Body of pancreas (tissue), 4 donors: ENCODE measurements at regions not wholly inside any gene's neighbourhood (a gene's known extent, or its start where the extent isn't known, plus 50 kb on each side); places are given as distances from the start of the nearest gene placed in this dataset.
"Not testable (repeated sequence)": the region's sequence is repeated elsewhere in the genome, so short reads cannot be mapped to it uniquely, and the experiment has no call there.

Experiments used
- ATAC-seq: fragments of 150-250 bp; one replicate; pipeline ENCODE4 v1.9.1; 2016
- DNase-seq, 4 donors: peaks; one replicate each; pipeline ENCODE4 v3.0.0-alpha.2; 2019
- H3K27ac ChIP-seq, 4 donors: fragments of 200-600 bp; sonication (generic); 1 replicate in 3 of 4; 2 replicates in 1 of 4; pipeline versions ENCODE4 v1.5.1 to v1.6.1; 2016 to 2019; ENCODE audit warnings: mild to moderate bottlenecking in 1 of 4, mixed read lengths in 1 of 4, moderate library complexity in 1 of 4
- H3K27me3 ChIP-seq, 2 donors: fragments of 200-600 bp; sonication (generic); one replicate each; pipeline ENCODE4 v1.6.0; 2016; ENCODE audit warnings: mild to moderate bottlenecking in 1 of 2
- H3K36me3 ChIP-seq, 2 donors: fragments of 200-600 bp; sonication (generic); replicated peaks in 1 of 2; 2 replicates each; pipeline ENCODE4 v1.5.1; 2016; ENCODE audit warnings: low read depth in 2 of 2; ENCODE audit not compliant: insufficient read depth in 1 of 2
- H3K4me1 ChIP-seq: fragments of 200-600 bp; sonication (generic); one replicate; pipeline ENCODE4 v1.6.0; 2016
- H3K4me3 ChIP-seq, 2 donors: fragments of 200-600 bp; sonication (generic); 1 replicate in 1 of 2; 2 replicates in 1 of 2; pipeline ENCODE4 v1.5.1; 2016 to 2019
- H3K9me3 ChIP-seq, 3 donors: fragments of 200-600 bp; sonication (generic); 1 replicate in 2 of 3; 2 replicates in 1 of 3; pipeline ENCODE4 v1.5.1; 2016
- POLR2A ChIP-seq, 3 donors: fragments of 450-650 bp; IDR thresholded peaks; one replicate each; pipeline ENCODE4 v1.6.1; 2016; ENCODE audit warnings: antibody characterized with exemption in 3 of 3, mild to moderate bottlenecking in 2 of 3
- WGBS, 2 donors: methylation state at CpG; one replicate each; pipeline ENCODE4 v1.1.5; 2017; 5-methylcytosine and 5-hydroxymethylcytosine counted together
- intact Hi-C: fragments of 100-400 bp; cut with DNase I; formaldehyde crosslinking; loops from one replicate; pipeline ENCODE4 v1.15.1; 2023
- TF ChIP-seq, protein P1 (sequence below), 7 experiments: fragments of 450-650 bp in 4 of 7; fragments of 200-600 bp in 3 of 7; sonication (generic) in 3 of 7; IDR thresholded peaks; one replicate each; pipeline ENCODE4 v1.5.1; 2016 to 2019; ENCODE audit warnings: antibody characterized with exemption in 7 of 7

GRCh38 chr6:62775427-62776022 is 435.7 kb upstream of the FKBP1C start:
- DNase-seq (peak in 1 of 4 donors; percentile 2), ATAC-seq (no peak)
- Histone ChIP-seq H3K27ac (no peak overlapping the region), H3K36me3 (no peaks in the 10 kb centered on the region), H3K27me3 (no peaks in the 10 kb centered on the region), H3K4me1 (no peaks in the 10 kb centered on the region), H3K9me3 (no peaks in the 10 kb centered on the region), H3K4me3 (no peak overlapping the region)
- TF ChIP-seq, protein P1, sequence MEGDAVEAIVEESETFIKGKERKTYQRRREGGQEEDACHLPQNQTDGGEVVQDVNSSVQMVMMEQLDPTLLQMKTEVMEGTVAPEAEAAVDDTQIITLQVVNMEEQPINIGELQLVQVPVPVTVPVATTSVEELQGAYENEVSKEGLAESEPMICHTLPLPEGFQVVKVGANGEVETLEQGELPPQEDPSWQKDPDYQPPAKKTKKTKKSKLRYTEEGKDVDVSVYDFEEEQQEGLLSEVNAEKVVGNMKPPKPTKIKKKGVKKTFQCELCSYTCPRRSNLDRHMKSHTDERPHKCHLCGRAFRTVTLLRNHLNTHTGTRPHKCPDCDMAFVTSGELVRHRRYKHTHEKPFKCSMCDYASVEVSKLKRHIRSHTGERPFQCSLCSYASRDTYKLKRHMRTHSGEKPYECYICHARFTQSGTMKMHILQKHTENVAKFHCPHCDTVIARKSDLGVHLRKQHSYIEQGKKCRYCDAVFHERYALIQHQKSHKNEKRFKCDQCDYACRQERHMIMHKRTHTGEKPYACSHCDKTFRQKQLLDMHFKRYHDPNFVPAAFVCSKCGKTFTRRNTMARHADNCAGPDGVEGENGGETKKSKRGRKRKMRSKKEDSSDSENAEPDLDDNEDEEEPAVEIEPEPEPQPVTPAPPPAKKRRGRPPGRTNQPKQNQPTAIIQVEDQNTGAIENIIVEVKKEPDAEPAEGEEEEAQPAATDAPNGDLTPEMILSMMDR (IDR thresholded peaks at IDR 0.05): peak in 6 of 7 experiments; percentile 35 to 53 (median 44)
- no peak for TF ChIP-seq POLR2A (IDR thresholded peaks at IDR 0.05)
- WGBS, 2 donors: 42 to 43% methylated on average over 5 of the region's 5 CpGs
- intact Hi-C loops: no loop called here

GRCh38 chr6:62766174-62766573 is 445.1 kb upstream of the FKBP1C start:
- H3K27me3 ChIP-seq, H3K27ac ChIP-seq, H3K9me3 ChIP-seq, ATAC-seq, H3K4me3 ChIP-seq, H3K36me3 ChIP-seq, DNase-seq, H3K4me1 ChIP-seq, intact Hi-C loops: not testable (repeated sequence)
- 45 to 52% methylated on average over 4 to 5 of the region's 5 CpGs for WGBS, 2 donors

DNA sequence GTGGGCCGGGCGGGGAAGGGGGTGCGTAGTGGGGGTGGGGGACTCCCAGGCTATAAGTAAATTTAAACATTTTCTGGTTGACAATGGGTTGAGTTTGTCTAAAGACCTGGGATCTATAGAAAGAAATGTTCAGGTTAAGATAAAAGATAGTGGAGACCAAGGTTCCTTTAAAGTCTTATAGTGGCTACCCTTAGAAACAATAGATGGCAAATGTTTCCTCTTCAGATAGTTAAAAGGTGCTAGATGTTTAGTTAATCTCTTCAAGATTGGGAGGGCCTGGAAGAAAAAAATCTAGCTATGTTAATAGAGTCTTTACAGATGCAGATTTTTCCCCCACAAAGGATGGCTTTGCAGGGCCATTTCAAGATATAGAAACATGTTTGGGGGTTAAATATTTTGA is 446.4 kb upstream of the FKBP1C start:
- ATAC-seq (no peak), DNase-seq (no peak)
- TF ChIP-seq, protein P1 (IDR thresholded peaks at IDR 0.05): no peak
- no peak for TF ChIP-seq POLR2A (IDR thresholded peaks at IDR 0.05)
- H3K27ac ChIP-seq: no peak overlapping the region
- H3K27me3 ChIP-seq: no peaks in the 10 kb centered on the region
- no peak overlapping the region for H3K4me3 ChIP-seq
- no peaks in the 10 kb centered on the region for H3K4me1 ChIP-seq
- no peaks in the 10 kb centered on the region for H3K9me3 ChIP-seq
- intact Hi-C loops: no loop called here
- WGBS, 2 donors: 52 to 66% methylated on average over 3 of the region's 3 CpGs
- H3K36me3 ChIP-seq: no peaks in the 10 kb centered on the region

- Histone ChIP-seq H3K4me3 (no peak overlapping the region), H3K9me3 (no peaks in the 10 kb centered on the region), H3K36me3 (no peaks in the 10 kb centered on the region), H3K27me3 (no peaks in the 10 kb centered on the region), H3K4me1 (no peaks in the 10 kb centered on the region), H3K27ac (no peak overlapping the region)
- no peak for DNase-seq
- intact Hi-C loops: no loop called here
- ATAC-seq: no peak
- no peak for TF ChIP-seq POLR2A (IDR thresholded peaks at IDR 0.05)
- TF ChIP-seq, protein P1 (IDR thresholded peaks at IDR 0.05): no peak
- WGBS, 2 donors: 58 to 70% methylated on average over 2 of the region's 2 CpGs
Observed at GRCh38 chr6:62763125-62763912, 447.9 kb upstream of the FKBP1C start.

GRCh38 chr6:62746968-62747367 is 460.9 kb upstream of the KHDRBS2 start:
- no peak for DNase-seq
- TF ChIP-seq, protein P1 (IDR thresholded peaks at IDR 0.05): no peak
- no peak for TF ChIP-seq POLR2A (IDR thresholded peaks at IDR 0.05)
- intact Hi-C loops: no loop called here

More at GRCh38 chr6:62746968-62747367, 460.9 kb upstream of the KHDRBS2 start:
- no peaks in the 10 kb centered on the region for H3K4me1 ChIP-seq
- H3K4me3 ChIP-seq: no peak overlapping the region
- no peaks in the 10 kb centered on the region for H3K27me3 ChIP-seq
- no peaks in the 10 kb centered on the region for H3K9me3 ChIP-seq
- WGBS, 2 donors: 83 to 84% methylated on average over 1 of the region's 1 CpG
- no peak overlapping the region for H3K27ac ChIP-seq
- H3K36me3 ChIP-seq: no peaks in the 10 kb centered on the region
- no peak for ATAC-seq
